Kasumi-1 (cell line): ENCODE measurements at regions not wholly inside any gene's neighbourhood (a gene's known extent, or its start where the extent isn't known, plus 50 kb on each side); places are given as distances from the start of the nearest gene placed in this dataset.

Experiments used
- DNase-seq, 2 experiments: peaks; one replicate each; lab custom pipeline; 2025; lab: John Stamatoyannopoulos, UW

DNA sequence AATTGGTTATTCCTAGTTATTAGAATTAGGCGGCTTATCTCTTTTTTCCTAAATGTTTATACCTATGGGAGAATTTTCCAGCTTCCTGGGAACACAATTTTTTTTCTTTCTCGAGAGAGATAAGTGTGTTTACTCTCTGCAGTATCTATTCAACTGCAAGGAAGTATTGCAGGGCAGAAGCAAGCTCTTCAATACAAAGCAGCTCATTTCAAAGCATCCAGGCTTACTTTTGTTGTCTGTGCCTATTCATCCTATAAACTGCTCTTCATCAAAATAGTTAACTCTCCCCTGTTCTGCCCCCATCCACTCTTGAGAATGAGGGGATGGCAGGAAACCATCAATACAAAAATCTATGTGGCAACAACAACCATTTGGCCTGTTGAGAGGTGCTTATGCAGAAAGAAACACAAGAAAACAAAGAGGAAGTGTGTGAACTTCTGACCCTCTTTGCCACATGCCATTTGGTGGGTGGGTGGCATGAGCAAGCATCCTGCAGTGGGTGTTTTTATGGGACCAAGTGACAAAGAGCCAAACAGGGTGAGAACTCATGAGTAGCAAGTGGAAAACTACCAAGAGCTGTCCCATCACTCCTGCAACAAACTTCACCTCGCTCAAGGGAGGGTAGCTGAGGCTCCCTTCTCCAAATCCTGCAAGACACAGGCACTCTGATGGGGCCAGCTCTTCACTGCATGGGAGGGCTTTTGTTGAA lies 50.6 kb upstream of the MRPS6 start:
- DNase-seq, result peak; percentile 31 to 54

DNA sequence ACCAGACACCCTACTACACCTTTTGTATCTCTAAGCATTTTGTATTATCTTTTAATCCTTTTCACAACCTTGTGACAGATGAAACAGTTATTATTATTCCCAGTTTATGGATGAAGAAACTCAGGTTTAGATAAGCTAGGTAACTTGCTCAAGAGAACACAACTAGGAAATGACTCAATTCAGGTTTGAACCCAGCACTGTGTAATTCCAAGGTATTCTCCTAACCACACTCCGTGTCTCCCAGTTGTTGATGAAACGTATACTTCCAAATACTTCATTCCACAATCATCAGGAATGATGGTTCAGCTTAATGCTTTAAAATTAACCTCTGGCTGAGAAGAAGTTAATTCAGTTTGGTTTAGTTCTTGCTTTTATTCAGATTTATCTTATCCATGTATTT lies 51.7 kb upstream of the MRPS6 start:
- no peak for DNase-seq

DNA sequence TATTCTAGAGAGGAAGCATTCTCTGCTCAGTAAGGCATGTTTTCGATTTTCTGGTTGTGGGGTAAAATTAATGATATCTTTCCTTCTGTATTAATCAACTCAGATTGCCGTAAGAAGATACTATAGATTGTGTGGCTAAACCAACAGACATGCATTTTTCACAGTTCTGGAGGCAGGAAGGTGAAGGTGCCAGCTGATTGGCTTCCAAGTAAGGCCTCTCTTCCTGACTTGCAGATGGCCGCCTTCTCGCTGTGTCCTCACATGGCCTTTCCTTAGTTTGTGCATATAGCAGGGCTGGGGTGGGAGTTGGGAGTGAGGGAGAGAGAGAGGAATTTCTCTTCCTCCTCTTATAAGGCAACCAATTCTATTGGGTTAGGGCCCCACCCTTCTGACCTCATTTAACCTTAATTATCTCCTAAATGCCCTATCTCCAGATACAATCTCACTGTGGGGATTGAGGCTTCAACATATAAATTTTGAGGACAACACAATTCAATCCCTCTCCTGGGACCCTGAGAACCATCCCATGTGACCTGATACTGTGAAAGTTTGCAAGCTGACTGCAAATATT lies 52.3 kb upstream of the MRPS6 start:
- no peak for DNase-seq

DNA sequence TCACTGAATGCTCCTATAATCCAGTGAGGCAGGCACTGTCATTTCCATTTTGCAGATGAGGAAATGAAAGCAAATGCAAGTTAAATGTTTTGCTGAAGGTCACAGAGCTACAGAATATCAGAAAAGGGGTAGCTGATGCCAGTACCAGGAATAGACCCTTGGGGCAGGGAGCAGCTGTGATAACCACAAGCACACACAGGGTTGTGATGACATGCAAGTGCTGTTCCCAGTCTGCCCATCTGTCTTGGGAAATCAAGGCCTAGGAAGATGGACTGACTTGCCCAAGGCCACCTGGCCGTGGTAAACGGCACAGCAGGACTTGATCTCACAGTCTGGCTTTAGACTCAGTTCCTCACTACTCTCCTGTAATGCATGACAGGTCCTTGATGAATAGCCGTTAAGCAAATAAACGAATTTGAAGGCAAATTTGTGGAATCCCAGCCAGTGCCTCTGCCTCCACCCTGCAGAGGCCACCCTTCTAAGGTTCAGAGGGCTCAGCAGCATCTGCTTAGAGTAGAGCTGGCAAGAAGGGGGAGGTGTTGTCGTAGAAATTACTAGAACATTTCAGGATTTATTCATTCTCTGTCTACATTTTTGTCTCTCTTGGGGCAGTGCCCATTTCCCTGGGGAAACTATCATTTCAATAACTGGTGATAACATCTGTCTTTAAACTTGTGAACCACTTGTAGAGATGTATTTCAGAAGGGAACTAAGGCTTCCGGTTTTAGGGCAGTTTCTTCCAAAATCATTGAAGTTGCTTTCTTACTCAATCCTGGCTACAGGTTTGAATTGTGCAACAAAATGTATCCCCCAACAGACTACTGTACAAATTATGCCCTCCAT lies 53.2 kb upstream of the MRPS6 start:
- peak; percentile 45 to 47 for DNase-seq

DNA sequence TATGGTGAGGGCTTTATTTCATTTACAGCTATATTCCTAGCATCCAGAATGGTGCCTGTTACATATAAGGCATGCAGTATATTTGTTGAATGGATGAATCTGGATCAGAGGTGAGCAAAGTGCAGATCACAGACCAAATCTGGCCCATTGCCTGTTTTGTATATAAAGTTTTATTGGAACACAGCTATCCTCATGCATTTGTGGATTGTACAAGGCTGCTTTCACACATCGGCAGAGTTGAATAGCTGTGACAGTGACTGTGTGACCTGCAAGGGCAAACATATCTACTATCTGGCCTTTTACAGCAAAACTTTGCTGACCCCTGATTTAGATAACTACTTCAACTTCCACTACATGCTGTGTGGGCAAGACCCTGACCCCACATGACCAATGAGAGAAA lies 54.0 kb upstream of the MRPS6 start:
- no peak for DNase-seq

DNA sequence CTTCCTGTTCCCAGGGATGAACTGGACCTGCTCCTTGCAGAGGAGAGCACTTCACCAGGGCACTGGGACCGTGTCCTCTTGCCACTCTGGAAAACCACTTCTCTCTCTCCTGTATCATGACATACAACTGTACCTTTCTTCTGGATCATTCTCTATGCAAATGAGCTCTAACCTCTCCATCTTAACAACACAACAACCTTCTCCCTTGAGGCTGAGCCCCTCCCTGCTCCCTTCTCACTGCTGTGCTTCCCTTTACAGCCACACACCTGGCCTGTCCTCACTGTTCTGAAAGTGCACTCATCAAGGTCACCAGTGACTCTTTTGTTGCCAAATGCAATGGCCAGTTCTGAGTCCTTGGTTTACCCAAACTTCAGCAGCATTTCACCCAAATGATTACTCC lies 54.5 kb upstream of the MRPS6 start:
- no peak for DNase-seq

DNA sequence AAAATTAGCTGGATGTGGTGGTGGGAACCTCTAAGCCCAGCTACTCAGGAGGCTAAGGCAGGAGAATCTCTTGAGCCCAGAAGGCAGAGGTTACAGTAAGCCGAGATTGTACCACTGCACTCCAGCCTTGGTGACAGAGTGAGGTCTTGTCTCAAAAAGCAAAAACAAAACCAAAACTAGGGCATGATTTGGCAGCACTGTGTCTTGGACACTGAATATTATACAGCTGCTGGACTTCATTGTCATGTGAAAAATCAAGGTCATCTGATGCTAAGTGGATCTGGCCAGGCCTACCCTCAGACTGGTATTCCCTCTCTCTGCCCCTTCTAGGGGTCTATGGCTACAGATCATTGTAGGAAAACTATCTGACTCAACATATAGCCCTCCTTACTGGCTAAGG lies 55.2 kb upstream of the MRPS6 start:
- DNase-seq, result no peak

DNA sequence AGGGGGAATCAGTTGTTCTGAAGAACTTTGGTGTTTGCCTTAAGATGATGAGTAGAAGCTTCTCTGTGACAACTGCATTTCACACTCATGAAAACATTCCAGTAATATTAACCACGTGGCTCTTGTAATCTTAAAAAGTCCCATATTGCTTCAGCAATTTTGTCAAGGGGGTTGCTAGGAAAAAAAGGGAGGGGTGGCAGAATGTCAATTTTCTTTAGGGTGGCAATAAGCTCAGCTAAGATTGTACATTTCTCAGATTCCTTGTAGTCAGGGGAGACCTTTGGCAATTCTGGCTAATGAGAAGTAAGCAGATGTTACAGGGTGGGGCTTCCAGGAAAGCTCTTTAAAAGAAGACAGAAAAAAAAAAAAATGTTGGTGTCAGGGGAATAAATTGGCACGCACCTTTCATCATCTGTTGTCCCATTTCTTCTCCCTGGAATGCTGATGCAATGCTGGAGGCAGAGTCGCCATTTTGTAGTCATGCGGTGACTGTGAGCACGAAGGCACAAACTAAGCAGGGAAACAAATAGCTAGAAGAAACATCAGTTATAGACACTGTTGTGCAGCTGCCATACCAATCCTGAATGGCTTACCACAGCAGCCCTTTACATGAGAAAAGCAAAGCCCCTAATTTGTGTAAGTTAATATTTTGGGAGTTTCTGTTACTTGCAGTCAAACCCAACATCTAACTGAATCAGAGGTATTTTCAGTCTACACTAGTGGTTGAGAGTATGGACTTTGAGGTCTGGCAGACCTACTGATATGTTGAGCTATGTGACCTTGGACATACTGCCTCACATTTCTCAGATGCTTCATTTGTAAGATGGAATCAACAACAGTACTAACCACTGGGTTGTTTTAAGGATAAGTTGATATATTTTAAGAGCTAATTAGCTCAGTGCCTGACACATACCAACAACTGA lies 56.1 kb upstream of the MRPS6 start:
- DNase-seq, result no peak

DNA sequence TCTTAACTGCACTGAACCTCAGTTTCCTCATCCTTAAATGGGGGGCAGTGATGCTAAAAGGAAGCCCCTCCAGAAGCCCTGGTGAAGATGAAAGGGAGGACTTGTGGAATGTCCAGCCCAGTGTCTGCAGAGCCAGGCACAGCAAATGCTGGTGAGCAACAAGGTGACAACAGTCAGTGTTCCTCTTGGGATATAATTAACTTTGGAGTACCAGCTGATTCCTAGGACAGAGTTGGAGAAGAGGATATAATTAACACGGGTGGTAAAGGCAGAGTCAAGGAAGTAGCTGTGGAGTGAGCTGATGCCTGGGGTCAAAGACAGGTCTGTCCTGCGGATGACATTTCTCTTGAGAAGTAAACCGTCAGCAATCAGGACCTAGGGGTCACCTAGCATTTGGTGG lies 60.7 kb upstream of the MRPS6 start:
- DNase-seq, result no peak

DNA sequence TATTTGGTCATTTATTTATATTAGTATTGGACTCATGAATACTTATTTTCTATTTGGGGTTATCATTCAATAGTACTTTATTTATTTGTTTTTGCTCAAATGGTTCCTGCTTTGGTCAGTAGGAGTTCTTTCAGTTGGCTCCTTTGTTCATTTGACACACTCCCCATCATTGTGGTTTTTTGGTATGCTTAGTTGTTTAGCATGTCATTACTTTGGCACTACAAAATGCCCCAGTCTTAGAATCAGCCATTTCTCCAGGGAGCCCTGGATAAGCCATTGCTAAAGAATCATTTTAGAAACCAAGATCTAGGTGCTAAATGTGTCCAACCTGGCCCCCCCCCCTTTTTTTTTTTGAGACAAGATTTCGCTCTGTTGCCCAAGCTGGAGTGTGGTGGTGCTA lies 61.7 kb upstream of the MRPS6 start:
- no peak for DNase-seq

DNA sequence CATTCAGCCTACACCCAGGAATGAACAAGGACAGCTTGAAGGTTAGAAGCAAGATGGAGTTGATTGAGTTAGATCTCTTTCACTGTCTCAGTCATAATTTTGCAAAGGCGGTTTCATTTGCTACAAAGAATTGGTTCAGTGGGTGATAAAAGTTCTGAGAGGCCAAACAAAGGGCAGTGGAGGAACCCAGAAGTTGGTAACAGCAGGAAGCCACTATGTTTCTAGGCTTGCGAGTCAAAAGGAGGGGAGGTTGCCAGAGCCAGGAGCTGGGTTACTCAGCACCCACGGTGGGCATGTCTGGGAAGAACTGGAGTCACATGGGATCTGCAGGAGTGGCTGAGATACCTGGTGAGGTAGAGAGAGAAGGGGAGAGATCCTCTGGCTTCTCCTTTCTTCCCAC lies 64.2 kb upstream of the MRPS6 start:
- DNase-seq, result no peak

DNA sequence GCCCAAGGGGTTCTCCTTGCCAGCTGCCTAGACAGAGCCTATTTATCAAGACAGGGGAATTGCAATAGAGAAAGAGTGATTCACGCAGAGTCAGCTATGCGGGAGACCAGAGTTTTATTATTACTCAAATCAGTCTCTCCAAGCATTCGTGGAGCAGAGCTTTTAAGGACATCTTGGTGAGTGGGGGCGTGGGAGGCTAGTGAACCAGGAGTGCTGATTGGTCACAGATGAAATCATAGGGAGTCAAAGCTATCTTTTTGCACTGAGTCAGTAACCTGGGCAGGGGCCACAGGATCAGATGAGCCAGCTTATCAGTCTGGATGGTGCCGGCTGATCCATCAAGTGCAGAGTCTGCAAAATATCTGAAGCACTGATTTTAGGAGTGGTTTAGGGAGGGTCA lies 64.8 kb upstream of the MRPS6 start:
- no peak for DNase-seq

DNA sequence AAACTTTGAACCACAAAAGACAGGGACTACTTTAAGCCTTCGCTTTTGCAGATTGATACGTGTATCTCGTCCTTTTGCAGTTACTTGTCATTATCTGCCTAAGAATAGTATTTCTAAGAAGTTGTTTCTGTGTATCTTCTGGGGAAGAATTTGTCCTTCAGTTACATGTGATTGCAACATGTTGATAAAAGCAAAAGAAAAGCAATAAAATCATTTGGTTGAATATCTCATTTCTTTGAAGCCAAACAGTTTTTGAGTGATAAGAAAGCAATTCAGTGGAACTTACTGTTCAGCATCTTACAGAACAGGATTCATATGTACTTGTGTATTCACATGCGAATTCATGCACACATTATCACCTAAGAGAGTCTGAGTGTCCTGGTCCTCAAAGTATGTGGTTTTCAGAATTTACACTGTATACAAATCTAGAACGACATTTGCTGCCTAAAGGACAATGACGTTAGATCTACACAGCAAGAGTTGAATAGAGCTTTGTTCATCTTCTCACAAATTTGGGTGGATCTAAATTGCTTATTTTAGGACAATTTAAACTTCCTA lies 66.7 kb upstream of the MRPS6 start:
- DNase-seq, result no peak

DNA sequence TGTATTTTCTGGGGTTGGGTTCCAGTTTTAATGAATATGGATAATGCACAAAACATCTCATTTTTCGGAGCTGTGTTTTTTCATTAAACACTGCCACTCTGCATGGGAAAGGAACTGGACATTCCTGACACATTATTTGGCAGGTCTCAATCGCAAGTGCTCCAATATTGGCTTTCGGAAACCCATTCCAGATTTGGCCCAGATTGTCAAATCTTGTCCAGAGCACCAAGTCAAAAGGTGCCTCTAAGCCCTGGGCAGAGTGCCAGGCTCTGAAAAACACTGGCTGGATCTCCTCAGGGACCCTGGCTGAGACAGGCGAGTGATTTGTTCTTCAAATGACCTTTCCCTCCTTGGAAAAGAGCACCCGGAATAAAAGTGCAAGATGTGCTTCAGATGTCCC lies 68.4 kb upstream of the MRPS6 start:
- no peak for DNase-seq

DNA sequence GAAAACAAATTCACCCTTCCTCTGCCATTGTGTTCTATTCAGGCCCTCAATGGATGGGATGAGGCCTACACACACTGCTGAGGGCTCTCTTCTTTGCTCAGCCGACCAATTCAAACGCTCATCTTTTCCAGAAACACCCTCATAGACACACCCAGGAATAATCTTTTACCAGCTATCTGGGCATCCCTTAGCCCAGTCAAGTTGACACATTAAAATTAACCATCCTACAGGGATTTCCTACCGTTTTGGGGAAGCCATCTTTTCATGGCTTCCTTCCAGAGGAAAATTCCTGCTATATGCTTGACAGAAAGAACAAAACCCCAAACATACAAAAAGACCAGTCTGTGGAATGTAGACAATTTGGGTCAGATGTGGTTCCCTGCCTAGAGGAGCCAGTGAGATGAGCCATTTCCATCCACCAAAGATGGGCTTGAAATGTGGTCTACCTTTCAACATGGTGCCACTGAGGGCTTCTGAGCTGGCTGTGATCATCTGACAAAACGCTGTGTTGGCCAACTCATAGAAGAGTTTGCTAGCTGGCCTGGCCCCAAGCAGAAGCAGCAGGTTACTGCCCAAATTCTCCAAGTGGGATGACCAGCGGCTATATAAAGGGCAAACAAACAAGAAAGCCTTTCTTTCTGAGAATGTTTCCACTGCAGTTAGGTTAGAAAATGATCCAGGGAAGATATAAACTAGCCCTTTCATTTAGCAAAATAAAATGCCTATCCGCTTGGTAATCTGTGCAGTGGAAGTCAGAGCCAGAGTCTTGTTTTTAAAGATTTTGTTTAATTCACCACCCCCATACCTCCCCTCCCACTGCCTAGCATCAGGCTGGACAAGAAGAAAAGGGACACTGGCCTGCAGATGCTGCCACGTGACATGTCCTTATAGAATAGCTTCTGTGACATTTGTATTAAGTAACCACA lies 69.1 kb upstream of the MRPS6 start:
- no peak for DNase-seq

DNA sequence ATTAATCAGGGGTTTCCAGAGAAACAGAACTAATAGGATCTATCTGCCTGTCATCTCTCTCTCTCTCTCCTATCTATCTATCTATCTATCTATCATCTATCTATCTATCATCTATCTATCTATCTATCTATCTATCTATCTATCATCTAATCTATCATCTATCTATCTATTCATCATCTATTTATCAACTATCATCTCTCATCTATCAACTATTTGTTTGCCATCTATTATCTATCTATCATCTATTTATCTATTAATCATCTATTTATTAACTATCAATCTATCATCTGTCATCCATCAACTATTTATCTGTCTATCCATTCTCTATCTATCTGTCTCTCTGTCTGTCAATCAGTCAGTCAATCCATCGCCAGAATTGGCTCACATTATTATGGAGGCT lies 70.0 kb upstream of the MRPS6 start:
- no peak for DNase-seq

DNA sequence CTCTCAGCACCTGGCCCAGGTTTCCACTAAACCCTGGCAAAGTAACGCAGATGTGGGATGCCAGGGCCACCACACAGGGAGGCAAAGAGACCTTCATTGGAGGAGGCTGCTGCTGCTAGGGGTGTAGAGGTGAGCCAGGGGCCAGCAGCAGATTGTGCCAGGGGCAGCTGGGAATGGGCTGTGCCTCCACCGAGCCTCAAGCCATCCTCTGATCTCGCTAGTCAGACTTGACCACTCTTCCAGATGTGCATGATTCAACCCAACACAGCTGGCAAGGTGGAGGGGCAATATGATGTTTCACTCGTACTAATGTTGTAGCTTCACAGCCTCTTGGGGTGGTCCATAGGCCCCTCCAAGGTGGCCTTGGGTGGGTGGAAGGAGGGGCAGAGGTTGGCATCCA lies 73.0 kb upstream of the MRPS6 start:
- no peak for DNase-seq

DNA sequence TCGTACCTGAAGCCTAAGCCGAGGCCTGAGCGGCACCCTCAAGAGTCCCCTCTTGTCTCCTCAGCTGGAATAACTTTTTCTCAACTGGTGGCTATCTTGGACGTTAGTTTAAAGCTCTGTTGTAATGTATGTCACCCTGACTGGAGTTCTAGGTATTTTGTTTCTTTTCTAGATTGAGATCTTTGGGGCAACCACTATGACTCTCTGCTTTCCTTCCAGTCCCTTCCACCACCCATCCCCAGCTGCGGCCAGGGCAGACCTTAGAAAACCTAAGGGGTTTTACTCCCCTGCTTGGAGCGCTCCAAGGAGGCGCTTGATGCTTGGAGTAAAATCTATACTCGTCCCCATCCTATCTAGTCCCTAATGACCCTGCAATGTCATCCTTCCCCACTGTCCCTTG lies 74.6 kb upstream of the MRPS6 start:
- no peak for DNase-seq

DNA sequence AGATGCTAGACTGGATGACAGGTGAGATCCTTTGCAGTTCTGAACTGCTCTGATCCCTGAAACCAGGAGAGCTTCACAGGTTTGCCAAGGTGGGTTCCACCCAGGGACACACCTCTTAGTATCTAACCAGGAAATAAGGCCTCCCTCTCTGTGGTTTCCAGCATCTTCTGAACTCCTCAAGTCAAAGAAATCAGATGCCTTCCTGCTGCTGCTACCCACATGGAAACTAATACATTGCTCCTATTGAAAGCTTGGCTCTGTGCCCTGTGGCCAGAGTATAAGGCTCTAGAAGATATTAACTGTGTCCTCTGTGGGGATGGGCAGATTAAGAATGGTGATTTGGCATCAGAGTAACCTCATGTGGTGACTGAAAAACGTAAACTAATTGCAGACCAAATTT lies 75.0 kb upstream of the MRPS6 start:
- no peak for DNase-seq

DNA sequence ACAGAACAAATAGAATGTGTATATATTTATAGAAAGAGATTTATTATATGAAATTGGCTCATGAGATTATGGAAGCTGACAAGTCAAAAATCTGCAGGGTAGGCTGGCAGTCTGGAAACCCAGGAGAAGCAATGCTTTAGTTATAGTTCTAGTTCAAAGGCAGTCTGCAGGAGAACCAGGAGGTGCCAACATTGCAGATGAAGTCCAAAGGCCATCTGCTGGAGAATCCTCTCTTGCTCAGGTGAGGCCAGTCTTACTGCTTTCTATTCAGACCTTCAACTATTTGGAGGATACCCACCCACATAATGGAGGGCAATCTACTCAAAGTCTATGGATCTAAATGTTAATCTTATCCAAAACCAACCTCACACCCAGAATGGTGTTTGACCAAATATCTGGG lies 75.9 kb upstream of the MRPS6 start:
- DNase-seq, result no peak

DNA sequence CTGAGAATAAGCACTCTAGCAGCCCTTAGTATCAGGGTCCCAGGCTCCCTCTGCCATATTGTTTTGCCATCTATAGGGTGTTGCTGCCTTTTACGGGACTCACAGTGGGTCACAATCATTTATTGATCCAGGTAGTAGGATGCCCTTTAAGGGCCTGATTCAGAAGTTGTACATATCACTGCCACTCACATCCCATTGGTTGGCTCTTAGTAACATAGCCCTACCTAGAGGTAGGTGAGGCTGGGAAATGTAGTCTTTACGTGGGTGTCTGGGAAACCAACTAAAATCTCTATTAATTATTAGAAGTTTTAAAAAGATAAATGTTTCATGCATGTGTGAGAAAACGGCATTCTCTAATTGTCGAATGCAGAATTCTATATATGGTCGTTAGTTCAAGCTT lies 78.8 kb upstream of the ATP5PO start:
- DNase-seq, result no peak
